HG02852 (cell line): ENCODE measurements at regions not wholly inside any gene's neighbourhood (a gene's known extent, or its start where the extent isn't known, plus 50 kb on each side); places are given as distances from the start of the nearest gene placed in this dataset.
"Not testable (repeated sequence)": the region's sequence is repeated elsewhere in the genome, so short reads cannot be mapped to it uniquely, and the experiment has no call there.

Source experiments
- ATAC-seq: cut with Tn5 transposase; IDR thresholded peaks from one replicate; pipeline ENCODE4 v1.9.1; 2021; ENCODE audit warnings: mild to moderate bottlenecking, moderate library complexity; ENCODE audit not compliant: unreplicated experiment

GRCh38 chr15:69928890-69929289, 168.8 kb downstream of the TLE3 start:
- ATAC-seq: not testable (repeated sequence)

- ATAC-seq: no peak
Measured at GRCh38 chr15:69929905-69930630, 167.6 kb downstream of the TLE3 start.

- no peak for ATAC-seq
Measured at GRCh38 chr15:69930754-69931153, 167.0 kb downstream of the TLE3 start.

- ATAC-seq: no peak
Measured at GRCh38 chr15:69931156-69931555, 166.6 kb downstream of the TLE3 start.

GRCh38 chr15:69934607-69935006, 163.1 kb downstream of the TLE3 start:
- ATAC-seq: no peak

DNA sequence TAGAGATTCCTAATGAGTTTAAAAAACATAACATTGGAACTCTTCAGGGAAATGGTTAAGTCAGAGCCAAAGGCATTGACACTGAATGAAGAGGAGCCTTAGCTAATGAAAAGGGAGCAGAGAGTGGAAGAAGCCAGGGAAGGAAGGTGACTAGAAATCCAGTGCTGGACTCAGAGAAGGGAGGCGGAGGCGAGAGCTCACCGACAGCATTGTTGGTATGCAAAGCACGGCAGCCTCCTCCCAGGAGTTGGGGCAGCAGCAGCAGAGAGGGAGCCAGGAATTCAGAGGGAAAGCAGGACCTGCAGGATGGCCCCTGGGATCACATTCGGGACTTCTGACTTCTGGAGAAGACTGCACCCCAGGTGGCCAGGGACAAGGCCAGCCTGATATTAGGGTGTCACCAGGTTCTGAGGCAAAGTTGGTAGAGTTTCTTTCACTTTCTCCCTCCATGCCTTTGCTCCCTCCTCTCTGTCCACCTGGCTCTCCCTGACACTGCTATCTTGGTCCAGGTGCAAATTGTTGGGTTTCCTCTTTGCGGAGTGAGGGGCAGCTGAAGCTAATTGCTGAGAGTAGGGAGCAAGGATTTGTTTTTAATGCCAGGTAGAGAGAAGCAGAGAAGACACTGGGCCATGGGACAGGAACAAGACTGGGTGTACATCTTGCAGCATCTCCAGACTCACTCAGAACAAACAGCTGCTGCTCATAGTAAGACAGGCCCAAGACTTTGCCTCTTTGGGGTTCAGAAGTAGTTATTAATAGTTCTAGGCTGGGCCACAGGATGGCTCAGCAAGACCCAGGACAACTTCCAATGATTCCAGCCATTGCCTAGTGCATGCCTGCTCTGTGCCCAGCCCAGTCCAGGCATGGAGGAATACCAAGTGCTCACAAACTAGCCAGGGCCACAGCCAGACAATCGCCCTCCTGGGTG, 157.9 kb downstream of the TLE3 start:
- no peak for ATAC-seq

GRCh38 chr15:69940441-69941300, 157.0 kb downstream of the TLE3 start:
- no peak for ATAC-seq

DNA sequence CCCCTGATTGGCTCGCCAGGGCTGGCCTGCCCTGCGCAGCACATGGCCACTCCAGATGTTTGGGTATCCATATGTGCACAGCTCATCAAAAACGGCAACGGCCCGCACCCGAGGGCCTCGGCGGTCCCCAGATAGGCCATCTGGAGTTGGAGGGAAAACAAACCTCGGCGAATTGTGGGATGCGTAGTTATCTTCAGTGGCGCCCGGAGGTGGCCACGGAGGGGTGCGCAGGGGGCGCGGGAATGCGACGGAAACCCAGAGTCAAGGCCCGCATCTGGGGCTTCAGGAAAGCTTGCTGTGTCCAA, 156.5 kb downstream of the TLE3 start:
- ATAC-seq: no peak

GRCh38 chr15:69941706-69942495, 155.8 kb downstream of the TLE3 start:
- ATAC-seq: no peak

DNA sequence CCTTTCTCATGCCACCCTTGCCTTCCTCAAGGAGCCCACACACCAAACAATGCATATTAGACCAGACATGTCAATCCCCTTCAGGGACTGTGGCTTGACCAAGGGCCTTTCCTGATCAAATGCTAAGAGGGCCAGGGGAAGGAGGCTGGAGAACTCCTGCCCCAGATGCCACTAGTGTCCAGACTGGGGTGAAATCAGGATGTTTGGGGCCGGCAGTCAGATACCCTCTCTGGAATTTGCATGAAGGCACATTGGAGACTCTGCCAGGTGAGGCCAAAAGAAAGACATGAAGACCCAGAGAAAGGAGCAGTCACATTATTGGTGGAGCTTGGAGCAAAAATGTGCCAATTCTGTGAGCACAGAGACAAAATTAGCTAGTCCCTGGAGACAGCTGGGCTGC, 154.1 kb downstream of the TLE3 start:
- ATAC-seq: no peak

GRCh38 chr15:69945729-69946128, 152.0 kb downstream of the TLE3 start:
- no peak for ATAC-seq

GRCh38 chr15:69946870-69947269, 150.8 kb downstream of the TLE3 start:
- ATAC-seq: no peak

DNA sequence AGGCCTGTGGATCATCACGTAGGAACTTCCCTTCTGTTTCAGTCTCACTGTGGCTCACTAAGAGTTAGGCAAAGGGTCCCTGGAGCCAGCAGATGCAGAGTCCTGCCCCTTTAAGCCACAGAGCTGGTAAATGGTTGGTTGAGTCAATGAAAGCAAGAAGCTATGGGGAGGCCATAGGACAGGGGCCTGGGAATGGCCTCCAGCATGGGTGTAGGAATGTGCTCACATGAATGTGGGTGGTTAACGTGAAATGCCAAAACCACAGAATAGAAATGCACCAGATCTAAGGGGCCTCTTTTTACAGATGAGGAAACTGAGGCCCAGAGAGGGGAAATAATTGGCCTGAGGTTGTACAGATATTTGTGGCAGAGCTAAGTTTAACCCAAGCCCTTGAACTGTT, 150.3 kb downstream of the TLE3 start:
- no peak for ATAC-seq

- no peak for ATAC-seq
Measured at GRCh38 chr15:69949485-69949884, 148.2 kb downstream of the TLE3 start.

- ATAC-seq: no peak
Measured at GRCh38 chr15:69951256-69951897, 146.3 kb downstream of the TLE3 start.

DNA sequence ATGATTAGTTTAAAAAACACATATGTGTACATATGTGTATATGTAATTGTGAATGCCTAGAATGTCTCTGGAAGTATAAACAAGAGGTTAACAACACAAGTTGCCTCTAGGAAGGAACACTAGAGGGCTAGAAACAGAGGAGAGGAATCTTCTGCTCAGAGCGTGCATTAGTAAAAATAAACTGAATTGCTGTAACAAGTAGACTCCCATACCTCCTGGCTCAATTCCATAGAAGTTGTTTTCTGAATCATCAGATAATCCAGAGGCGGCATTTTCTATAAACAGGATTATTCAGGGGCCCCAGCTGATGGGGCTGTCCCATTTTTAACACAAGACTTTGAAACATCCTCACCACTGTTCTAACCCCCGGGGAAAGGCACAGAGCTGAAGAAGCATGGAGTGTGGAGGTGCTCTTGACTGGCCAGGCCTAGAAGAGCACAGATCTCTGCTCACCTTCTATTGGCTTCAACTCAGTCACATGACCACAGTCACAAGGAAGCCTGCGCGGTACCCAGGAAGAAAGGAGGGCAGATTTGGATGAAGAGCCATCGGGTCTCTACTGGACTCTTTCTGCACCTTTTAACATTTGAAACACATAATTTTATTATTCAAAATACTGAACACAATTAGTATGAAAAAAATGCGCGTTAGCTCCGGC, 145.7 kb downstream of the TLE3 start:
- ATAC-seq: no peak

- no peak for ATAC-seq
Measured at GRCh38 chr15:69953051-69953450, 144.7 kb downstream of the TLE3 start.

- ATAC-seq: no peak
Measured at GRCh38 chr15:69953816-69954215, 143.9 kb downstream of the TLE3 start.

- ATAC-seq: no peak
Measured at GRCh38 chr15:69954666-69955065, 143.1 kb downstream of the TLE3 start.
